Urinary bladder (tissue), 3 donors: ENCODE measurements at regions not wholly inside any gene's neighbourhood (a gene's known extent, or its start where the extent isn't known, plus 50 kb on each side); places are given as distances from the start of the nearest gene placed in this dataset.

Experiments used
- DNase-seq: peaks from one replicate; pipeline ENCODE4 v3.0.0-alpha.2; 2015; ENCODE audit errors: extremely low spot score
- H3K27ac ChIP-seq: one replicate; pipeline ENCODE4 v1.5.1; 2013; ENCODE audit warnings: low read depth, mild to moderate bottlenecking, moderate library complexity
- H3K36me3 ChIP-seq: one replicate; pipeline ENCODE4 v1.6.1; 2013; ENCODE audit warnings: mild to moderate bottlenecking, moderate library complexity; ENCODE audit not compliant: insufficient read depth
- H3K4me1 ChIP-seq: one replicate; pipeline ENCODE4 v1.6.1; 2013; ENCODE audit warnings: mild to moderate bottlenecking, moderate library complexity; ENCODE audit not compliant: insufficient read depth
- H3K4me3 ChIP-seq: one replicate; pipeline ENCODE4 v1.5.1; 2013; ENCODE audit warnings: low read depth, low read length
- WGBS: extraction: QIAGEN DNeasy Blood & Tissue Kit; methylation state at CpG from one replicate; pipeline ENCODE4 v1.1.7; 2013; 5-methylcytosine and 5-hydroxymethylcytosine counted together
- donor health status: healthy with polysubstance abuse.
- donor health status: healthy.

- WGBS = 28% methylated on average over 2 of the region's 2 CpGs
- Histone ChIP-seq H3K4me1 (no peaks in the 10 kb centered on the region), H3K27ac (no peak overlapping the region), H3K36me3 (no peaks in the 10 kb centered on the region), H3K4me3 (no peak overlapping the region)
- no peak for DNase-seq
Observed at GRCh38 chrX:95640226-95640625, 1044.4 kb upstream of the DIAPH2 start.

GRCh38 chrX:95645738-95646137 lies 1038.9 kb upstream of the DIAPH2 start:
- no peak for DNase-seq
- Histone ChIP-seq H3K27ac (no peak overlapping the region), H3K4me3 (no peak overlapping the region), H3K4me1 (no peaks in the 10 kb centered on the region), H3K36me3 (no peaks in the 10 kb centered on the region)

GRCh38 chrX:95662200-95662599 lies 1022.4 kb upstream of the DIAPH2 start:
- Histone ChIP-seq H3K4me3 (no peak overlapping the region), H3K36me3 (no peaks in the 10 kb centered on the region), H3K27ac (no peak overlapping the region), H3K4me1 (no peaks in the 10 kb centered on the region)
- 76% methylated on average over 1 of the region's 1 CpG for WGBS
- no peak for DNase-seq

GRCh38 chrX:95666056-95666455 lies 1018.6 kb upstream of the DIAPH2 start:
- no peak overlapping the region for H3K4me3 ChIP-seq
- 94% methylated on average over 2 of the region's 2 CpGs for WGBS
- H3K36me3 ChIP-seq = no peaks in the 10 kb centered on the region

GRCh38 chrX:95675011-95675410 lies 1009.6 kb upstream of the DIAPH2 start:
- no peaks in the 10 kb centered on the region for H3K36me3 ChIP-seq
- no peak for DNase-seq
- 48% methylated on average over 2 of the region's 2 CpGs for WGBS

More at GRCh38 chrX:95666056-95666455, 1018.6 kb upstream of the DIAPH2 start:
- Histone ChIP-seq H3K27ac (no peak overlapping the region), H3K4me1 (no peaks in the 10 kb centered on the region)
- no peak for DNase-seq

GRCh38 chrX:95675794-95676193 lies 1008.8 kb upstream of the DIAPH2 start:
- Histone ChIP-seq H3K4me1 (no peaks in the 10 kb centered on the region), H3K27ac (no peak overlapping the region), H3K36me3 (no peaks in the 10 kb centered on the region), H3K4me3 (no peak overlapping the region)
- no peak for DNase-seq
- 50% methylated on average over 3 of the region's 3 CpGs for WGBS

More at GRCh38 chrX:95675011-95675410, 1009.6 kb upstream of the DIAPH2 start:
- Histone ChIP-seq H3K27ac (no peak overlapping the region), H3K4me3 (no peak overlapping the region), H3K4me1 (no peaks in the 10 kb centered on the region)

GRCh38 chrX:95678679-95679078 lies 1006.0 kb upstream of the DIAPH2 start:
- no peak for DNase-seq
- H3K27ac ChIP-seq = no peak overlapping the region
- 64% methylated on average over 4 of the region's 4 CpGs for WGBS
- H3K4me1 ChIP-seq = no peaks in the 10 kb centered on the region
- no peak overlapping the region for H3K4me3 ChIP-seq
- no peaks in the 10 kb centered on the region for H3K36me3 ChIP-seq

GRCh38 chrX:95693365-95693764 lies 991.3 kb upstream of the DIAPH2 start:
- no peaks in the 10 kb centered on the region for H3K36me3 ChIP-seq
- no peaks in the 10 kb centered on the region for H3K4me1 ChIP-seq
- H3K4me3 ChIP-seq = no peak overlapping the region
- no peak for DNase-seq
- no peak overlapping the region for H3K27ac ChIP-seq
- 94% methylated on average over 2 of the region's 2 CpGs for WGBS

GRCh38 chrX:95703696-95704095 lies 980.9 kb upstream of the DIAPH2 start:
- DNase-seq = no peak

GRCh38 chrX:95716841-95717240 lies 967.8 kb upstream of the DIAPH2 start:
- DNase-seq = no peak
- WGBS = 57% methylated on average over 4 of the region's 4 CpGs
- Histone ChIP-seq H3K4me3 (no peak overlapping the region), H3K4me1 (no peaks in the 10 kb centered on the region), H3K36me3 (no peaks in the 10 kb centered on the region), H3K27ac (no peak overlapping the region)

More at GRCh38 chrX:95703696-95704095, 980.9 kb upstream of the DIAPH2 start:
- H3K4me1 ChIP-seq = no peaks in the 10 kb centered on the region
- no peak overlapping the region for H3K27ac ChIP-seq
- H3K4me3 ChIP-seq = no peak overlapping the region
- no peaks in the 10 kb centered on the region for H3K36me3 ChIP-seq
- 65% methylated on average over 1 of the region's 1 CpG for WGBS

- 82% methylated on average over 4 of the region's 4 CpGs for WGBS
- DNase-seq = no peak
- Histone ChIP-seq H3K4me3 (no peak overlapping the region), H3K36me3 (no peaks in the 10 kb centered on the region), H3K4me1 (no peaks in the 10 kb centered on the region), H3K27ac (no peak overlapping the region)
Observed at GRCh38 chrX:95718746-95719145, 965.9 kb upstream of the DIAPH2 start.

- no peak overlapping the region for H3K4me3 ChIP-seq
- no peaks in the 10 kb centered on the region for H3K4me1 ChIP-seq
- no peak for DNase-seq
- H3K36me3 ChIP-seq = no peaks in the 10 kb centered on the region
- 34% methylated on average over 4 of the region's 4 CpGs for WGBS
- no peak overlapping the region for H3K27ac ChIP-seq
Observed at GRCh38 chrX:95721011-95721410, 963.6 kb upstream of the DIAPH2 start.

- Histone ChIP-seq H3K36me3 (no peaks in the 10 kb centered on the region), H3K27ac (no peak overlapping the region), H3K4me3 (no peak overlapping the region), H3K4me1 (no peaks in the 10 kb centered on the region)
- no peak for DNase-seq
- 58% methylated on average over 1 of the region's 1 CpG for WGBS
Observed at GRCh38 chrX:95728446-95728845, 956.2 kb upstream of the DIAPH2 start.

- 62% methylated on average over 3 of the region's 3 CpGs for WGBS
- Histone ChIP-seq H3K4me1 (no peaks in the 10 kb centered on the region), H3K27ac (no peak overlapping the region), H3K4me3 (no peak overlapping the region), H3K36me3 (no peaks in the 10 kb centered on the region)
- DNase-seq = no peak
Observed at GRCh38 chrX:95729401-95729800, 955.2 kb upstream of the DIAPH2 start.

GRCh38 chrX:95733426-95733825 lies 951.2 kb upstream of the DIAPH2 start:
- Histone ChIP-seq H3K36me3 (no peaks in the 10 kb centered on the region), H3K4me1 (no peaks in the 10 kb centered on the region), H3K27ac (no peak overlapping the region), H3K4me3 (no peak overlapping the region)
- DNase-seq = no peak
- WGBS = 86% methylated on average over 3 of the region's 3 CpGs
